ENCODE measurements at regions not wholly inside any gene's neighbourhood (a gene's known extent, or its start where the extent isn't known, plus 50 kb on each side); places are given as distances from the start of the nearest gene placed in this dataset.

DNA sequence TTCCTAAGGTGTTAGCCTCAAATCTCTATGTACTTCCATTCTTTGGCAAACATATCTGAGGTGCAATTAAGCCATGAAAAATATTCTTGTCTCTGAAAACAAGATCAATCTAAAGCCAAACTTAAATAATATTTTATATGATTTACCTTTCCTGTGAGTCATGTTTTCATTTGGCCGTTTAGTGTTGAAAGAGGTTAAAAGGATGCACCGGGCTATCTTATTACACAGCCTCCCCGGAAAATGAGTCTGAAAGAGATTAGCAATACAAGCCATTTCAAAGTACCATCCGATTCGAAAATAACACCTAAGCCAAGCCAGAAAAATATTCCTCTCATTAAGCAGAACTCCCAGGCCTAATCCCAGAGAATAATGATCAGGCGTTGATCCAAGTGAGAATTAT is 161.5 kb upstream of the EPHA5 start:
- H3K4me1 ChIP-seq (ENCODE audit: control insufficient read depth in 1 of 2, insufficient read depth in 2 of 2, low read depth in 1 of 2, low read length in 1 of 2) = no peaks in the 10 kb centered on the region
- ChIA-PET POLR2A (no interaction called here), CTCF (no interaction called here)
- H3K9me2 ChIP-seq = no peaks in the 10 kb centered on the region
- 3% methylated on average over 6 of the region's 6 CpGs for WGBS (ENCODE audit: low lambda C conversion rate)
- no peaks in the 10 kb centered on the region for H3K27me3 ChIP-seq (ENCODE audit: insufficient read depth)
- H3K9ac ChIP-seq = no peak overlapping the region
- H4K20me1 ChIP-seq (ENCODE audit: insufficient read depth) = no peaks in the 10 kb centered on the region
- no peak for DNase-seq
- no peaks in the 10 kb centered on the region for H3K36me3 ChIP-seq (replicated peaks in 1 of 2; ENCODE audit: control insufficient read depth in 1 of 2, insufficient read depth in 2 of 2, low read length in 1 of 2)
- H3K4me2 ChIP-seq = no peak overlapping the region
- H3K4me3 ChIP-seq (ENCODE audit: low read depth in 2 of 2, low read length in 1 of 2) = no peak overlapping the region
- H3K27ac ChIP-seq (ENCODE audit: low read depth in 2 of 2, low read length in 1 of 2) = no peak overlapping the region
- H3K9me3 ChIP-seq = no peaks in the 10 kb centered on the region
- no peak overlapping the region for H2AFZ ChIP-seq (ENCODE audit: low read depth)
- no peaks in the 10 kb centered on the region for H3F3A ChIP-seq (replicated peaks; ENCODE audit: insufficient read depth)
- H3K79me2 ChIP-seq (ENCODE audit: insufficient read depth) = no peaks in the 10 kb centered on the region
- TF ChIP-seq JUND (IDR thresholded peaks at IDR 0.05) = no peak
- TF ChIP-seq MEF2A (IDR thresholded peaks at IDR 0.05; ENCODE audit: borderline replicate concordance, low read depth) = no peak
- no peak for TF ChIP-seq RCOR1 (IDR thresholded peaks at IDR 0.05; ENCODE audit: low read length)
- TF ChIP-seq, protein P1, sequence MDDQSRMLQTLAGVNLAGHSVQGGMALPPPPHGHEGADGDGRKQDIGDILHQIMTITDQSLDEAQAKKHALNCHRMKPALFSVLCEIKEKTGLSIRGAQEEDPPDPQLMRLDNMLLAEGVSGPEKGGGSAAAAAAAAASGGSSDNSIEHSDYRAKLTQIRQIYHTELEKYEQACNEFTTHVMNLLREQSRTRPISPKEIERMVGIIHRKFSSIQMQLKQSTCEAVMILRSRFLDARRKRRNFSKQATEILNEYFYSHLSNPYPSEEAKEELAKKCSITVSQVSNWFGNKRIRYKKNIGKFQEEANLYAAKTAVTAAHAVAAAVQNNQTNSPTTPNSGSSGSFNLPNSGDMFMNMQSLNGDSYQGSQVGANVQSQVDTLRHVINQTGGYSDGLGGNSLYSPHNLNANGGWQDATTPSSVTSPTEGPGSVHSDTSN (IDR thresholded peaks at IDR 0.05) = no peak

GRCh38 chr4:65825116-65825753 is 154.9 kb upstream of the EPHA5 start:
- ChIA-PET POLR2A (no interaction called here), CTCF (no interaction called here)
- Histone ChIP-seq H3K4me1 (ENCODE audit: control insufficient read depth in 1 of 2, insufficient read depth in 2 of 2, low read depth in 1 of 2, low read length in 1 of 2) (no peaks in the 10 kb centered on the region), H3K79me2 (ENCODE audit: insufficient read depth) (no peaks in the 10 kb centered on the region), H3K36me3 (replicated peaks in 1 of 2; ENCODE audit: control insufficient read depth in 1 of 2, insufficient read depth in 2 of 2, low read length in 1 of 2) (no peaks in the 10 kb centered on the region), H3K4me2 (no peak overlapping the region), H3K4me3 (ENCODE audit: low read depth in 2 of 2, low read length in 1 of 2) (no peak overlapping the region), H3K9me3 (no peaks in the 10 kb centered on the region), H2AFZ (ENCODE audit: low read depth) (no peak overlapping the region), H4K20me1 (ENCODE audit: insufficient read depth) (no peaks in the 10 kb centered on the region), H3K27ac (ENCODE audit: low read depth in 2 of 2, low read length in 1 of 2) (no peak overlapping the region), H3K9ac (no peak overlapping the region), H3K27me3 (ENCODE audit: insufficient read depth) (no peaks in the 10 kb centered on the region), H3F3A (replicated peaks; ENCODE audit: insufficient read depth) (no peaks in the 10 kb centered on the region), H3K9me2 (no peaks in the 10 kb centered on the region)
- no peak for TF ChIP-seq FOXM1 (IDR thresholded peaks at IDR 0.05; ENCODE audit: low read depth)
- TF ChIP-seq, protein P1 (IDR thresholded peaks at IDR 0.05) = peak; percentile 31; the same call in 1 of the 2 replicates
- WGBS (ENCODE audit: low lambda C conversion rate) = 2% methylated on average over 2 of the region's 2 CpGs
- no peak for DNase-seq

- Histone ChIP-seq H3F3A (replicated peaks; ENCODE audit: insufficient read depth) (no peaks in the 10 kb centered on the region), H4K20me1 (ENCODE audit: insufficient read depth) (no peaks in the 10 kb centered on the region), H3K4me3 (ENCODE audit: low read depth in 2 of 2, low read length in 1 of 2) (no peak overlapping the region), H3K4me2 (no peak overlapping the region), H3K9ac (no peak overlapping the region), H2AFZ (ENCODE audit: low read depth) (no peak overlapping the region), H3K9me3 (no peaks in the 10 kb centered on the region), H3K4me1 (ENCODE audit: control insufficient read depth in 1 of 2, insufficient read depth in 2 of 2, low read depth in 1 of 2, low read length in 1 of 2) (no peaks in the 10 kb centered on the region), H3K9me2 (no peaks in the 10 kb centered on the region), H3K79me2 (ENCODE audit: insufficient read depth) (no peaks in the 10 kb centered on the region), H3K27me3 (ENCODE audit: insufficient read depth) (no peaks in the 10 kb centered on the region), H3K36me3 (replicated peaks in 1 of 2; ENCODE audit: control insufficient read depth in 1 of 2, insufficient read depth in 2 of 2, low read length in 1 of 2) (no peaks in the 10 kb centered on the region), H3K27ac (ENCODE audit: low read depth in 2 of 2, low read length in 1 of 2) (no peak overlapping the region)
- ChIA-PET POLR2A (no interaction called here), CTCF (no interaction called here)
- TF ChIP-seq RXRA (IDR thresholded peaks at IDR 0.05; ENCODE audit: borderline replicate concordance, low read depth) (no peak), RFX5 (IDR thresholded peaks at IDR 0.05; ENCODE audit: low read length) (no peak), TCF12 (IDR thresholded peaks at IDR 0.05) (no peak), IRF3 (IDR thresholded peaks at IDR 0.05; ENCODE audit: low read depth, low read length) (no peak), JUND (IDR thresholded peaks at IDR 0.05) (no peak), EP300 (IDR thresholded peaks at IDR 0.05; ENCODE audit: borderline replicate concordance in 1 of 2, low read depth in 1 of 2, low read length in 1 of 2) (no peak), MXI1 (IDR thresholded peaks at IDR 0.05; ENCODE audit: low read depth, low read length) (no peak), CHD2 (IDR thresholded peaks at IDR 0.05; ENCODE audit: low read length, partially characterized antibody) (no peak), MEF2A (IDR thresholded peaks at IDR 0.05; ENCODE audit: borderline replicate concordance, low read depth) (no peak), NRF1 (IDR thresholded peaks at IDR 0.05; ENCODE audit: low read depth, low read length) (no peak)
- TF ChIP-seq, protein P2, sequence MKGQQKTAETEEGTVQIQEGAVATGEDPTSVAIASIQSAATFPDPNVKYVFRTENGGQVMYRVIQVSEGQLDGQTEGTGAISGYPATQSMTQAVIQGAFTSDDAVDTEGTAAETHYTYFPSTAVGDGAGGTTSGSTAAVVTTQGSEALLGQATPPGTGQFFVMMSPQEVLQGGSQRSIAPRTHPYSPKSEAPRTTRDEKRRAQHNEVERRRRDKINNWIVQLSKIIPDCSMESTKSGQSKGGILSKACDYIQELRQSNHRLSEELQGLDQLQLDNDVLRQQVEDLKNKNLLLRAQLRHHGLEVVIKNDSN (IDR thresholded peaks at IDR 0.05; ENCODE audit: borderline replicate concordance, low read depth) = no peak
- TF ChIP-seq, protein P3, sequence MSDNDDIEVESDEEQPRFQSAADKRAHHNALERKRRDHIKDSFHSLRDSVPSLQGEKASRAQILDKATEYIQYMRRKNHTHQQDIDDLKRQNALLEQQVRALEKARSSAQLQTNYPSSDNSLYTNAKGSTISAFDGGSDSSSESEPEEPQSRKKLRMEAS (IDR thresholded peaks at IDR 0.05; ENCODE audit: low read depth) = no peak
- DNase-seq = no peak
- WGBS (ENCODE audit: low lambda C conversion rate) = 57% methylated on average over 1 of the region's 1 CpG
Observed at GRCh38 chr4:65819192-65819591, 148.9 kb upstream of the EPHA5 start.

Measured in SK-N-SH (cell line).